ENCODE measurements at regions not wholly inside any gene's neighbourhood (a gene's known extent, or its start where the extent isn't known, plus 50 kb on each side); places are given as distances from the start of the nearest gene placed in this dataset.

DNA sequence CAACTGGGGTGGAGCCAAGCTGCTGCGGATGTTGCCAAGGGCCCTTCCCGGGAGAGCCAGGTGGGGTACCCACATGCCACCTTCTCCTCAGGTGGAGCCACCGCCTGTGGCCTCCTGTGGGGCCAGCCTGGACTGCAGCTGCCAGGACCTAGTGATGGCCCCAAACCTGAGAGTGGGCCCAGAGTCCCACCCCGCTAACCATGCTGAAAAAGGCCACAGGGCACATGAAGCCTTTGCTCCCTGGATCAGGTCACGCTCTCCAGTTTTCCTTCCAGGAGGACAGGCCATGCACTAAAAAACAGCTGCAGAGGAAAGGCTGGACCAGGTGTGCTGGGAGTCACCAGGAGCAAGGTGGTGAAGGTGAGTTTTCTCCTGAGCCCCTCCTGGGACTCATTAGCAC is 73.9 kb upstream of the SLC22A16 start:
- WGBS, 2 donors (ENCODE audit: low coverage in 1 of 2) = 95% methylated on average over 5 of the region's 5 CpGs; no CpG with 5 or more reads in 1 of the 2 donors

DNA sequence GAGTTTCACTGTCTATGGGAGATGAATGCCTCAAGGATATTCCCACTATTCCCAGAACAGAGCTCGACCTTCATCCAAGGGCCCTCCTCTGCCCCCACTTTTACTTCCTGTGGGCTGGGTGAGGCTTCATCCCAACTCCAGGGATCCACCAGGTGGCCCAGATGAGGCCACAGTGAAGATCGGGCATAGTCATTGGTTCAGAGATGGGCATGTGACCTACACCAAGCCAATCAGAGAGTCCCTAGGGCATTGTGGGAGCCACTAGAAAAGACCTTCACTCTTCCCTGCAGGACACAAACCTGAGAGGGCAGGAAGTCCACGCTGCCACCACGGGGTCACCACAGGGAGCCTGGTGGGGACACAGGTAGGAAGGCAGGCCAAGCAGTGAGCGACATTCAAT is 72.9 kb upstream of the SLC22A16 start:
- no peaks in the 10 kb centered on the region for H3K27me3 ChIP-seq
- H3K27ac ChIP-seq = no peak overlapping the region
- no peaks in the 10 kb centered on the region for H3K36me3 ChIP-seq
- no peak for TF ChIP-seq POLR2A (IDR thresholded peaks at IDR 0.05)
- no peak for TF ChIP-seq EP300 (IDR thresholded peaks at IDR 0.05; ENCODE audit: low read depth)
- no peak for TF ChIP-seq POLR2AphosphoS5 (IDR thresholded peaks at IDR 0.05)
- TF ChIP-seq, protein P1, sequence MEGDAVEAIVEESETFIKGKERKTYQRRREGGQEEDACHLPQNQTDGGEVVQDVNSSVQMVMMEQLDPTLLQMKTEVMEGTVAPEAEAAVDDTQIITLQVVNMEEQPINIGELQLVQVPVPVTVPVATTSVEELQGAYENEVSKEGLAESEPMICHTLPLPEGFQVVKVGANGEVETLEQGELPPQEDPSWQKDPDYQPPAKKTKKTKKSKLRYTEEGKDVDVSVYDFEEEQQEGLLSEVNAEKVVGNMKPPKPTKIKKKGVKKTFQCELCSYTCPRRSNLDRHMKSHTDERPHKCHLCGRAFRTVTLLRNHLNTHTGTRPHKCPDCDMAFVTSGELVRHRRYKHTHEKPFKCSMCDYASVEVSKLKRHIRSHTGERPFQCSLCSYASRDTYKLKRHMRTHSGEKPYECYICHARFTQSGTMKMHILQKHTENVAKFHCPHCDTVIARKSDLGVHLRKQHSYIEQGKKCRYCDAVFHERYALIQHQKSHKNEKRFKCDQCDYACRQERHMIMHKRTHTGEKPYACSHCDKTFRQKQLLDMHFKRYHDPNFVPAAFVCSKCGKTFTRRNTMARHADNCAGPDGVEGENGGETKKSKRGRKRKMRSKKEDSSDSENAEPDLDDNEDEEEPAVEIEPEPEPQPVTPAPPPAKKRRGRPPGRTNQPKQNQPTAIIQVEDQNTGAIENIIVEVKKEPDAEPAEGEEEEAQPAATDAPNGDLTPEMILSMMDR (IDR thresholded peaks at IDR 0.05) = no peak
- in situ Hi-C loops (cut with MboI; ENCODE audit: low pct_ligation_motif_present in 1 of 4, low pct_unique_long_range_greater_than_20kb in 1 of 4, low sequenced_read_pairs in 3 of 4) = loop anchor here in 1 of 4 donors (25.0 kb wide), 2 partner anchors 388 to 663 kb away; no protein-coding TSS in a partner anchor
- H3K9me3 ChIP-seq = peaks cover 0 to 5% of the 10 kb centered on the region in 2 donors
- H3K4me3 ChIP-seq = no peak overlapping the region
- intact Hi-C loops (cut with DNase I; ENCODE audit: low total_unique reads) = no loop called here
- WGBS, 2 donors (ENCODE audit: low coverage in 1 of 2) = 86% methylated on average over 5 of the region's 5 CpGs; no CpG with 5 or more reads in 1 of the 2 donors
- no peaks in the 10 kb centered on the region for H3K4me1 ChIP-seq
- DNase-seq = no peak

More for the DNA sequence above, 73.9 kb upstream of the SLC22A16 start:
- Histone ChIP-seq H3K27ac (no peak overlapping the region), H3K27me3 (no peaks in the 10 kb centered on the region), H3K4me1 (no peaks in the 10 kb centered on the region), H3K36me3 (no peaks in the 10 kb centered on the region), H3K4me3 (no peak overlapping the region), H3K9me3 (peaks cover 0 to 5% of the 10 kb centered on the region in 2 donors)
- no peak for DNase-seq
- intact Hi-C loops (cut with DNase I; ENCODE audit: low total_unique reads) (no loop called here), in situ Hi-C loops (cut with MboI; ENCODE audit: low pct_ligation_motif_present in 1 of 4, low pct_unique_long_range_greater_than_20kb in 1 of 4, low sequenced_read_pairs in 3 of 4) (no loop called here)
- TF ChIP-seq, protein P1 (IDR thresholded peaks at IDR 0.05) = no peak
- TF ChIP-seq POLR2AphosphoS5 (IDR thresholded peaks at IDR 0.05) (no peak), POLR2A (IDR thresholded peaks at IDR 0.05) (no peak), EP300 (IDR thresholded peaks at IDR 0.05; ENCODE audit: low read depth) (no peak)

DNA sequence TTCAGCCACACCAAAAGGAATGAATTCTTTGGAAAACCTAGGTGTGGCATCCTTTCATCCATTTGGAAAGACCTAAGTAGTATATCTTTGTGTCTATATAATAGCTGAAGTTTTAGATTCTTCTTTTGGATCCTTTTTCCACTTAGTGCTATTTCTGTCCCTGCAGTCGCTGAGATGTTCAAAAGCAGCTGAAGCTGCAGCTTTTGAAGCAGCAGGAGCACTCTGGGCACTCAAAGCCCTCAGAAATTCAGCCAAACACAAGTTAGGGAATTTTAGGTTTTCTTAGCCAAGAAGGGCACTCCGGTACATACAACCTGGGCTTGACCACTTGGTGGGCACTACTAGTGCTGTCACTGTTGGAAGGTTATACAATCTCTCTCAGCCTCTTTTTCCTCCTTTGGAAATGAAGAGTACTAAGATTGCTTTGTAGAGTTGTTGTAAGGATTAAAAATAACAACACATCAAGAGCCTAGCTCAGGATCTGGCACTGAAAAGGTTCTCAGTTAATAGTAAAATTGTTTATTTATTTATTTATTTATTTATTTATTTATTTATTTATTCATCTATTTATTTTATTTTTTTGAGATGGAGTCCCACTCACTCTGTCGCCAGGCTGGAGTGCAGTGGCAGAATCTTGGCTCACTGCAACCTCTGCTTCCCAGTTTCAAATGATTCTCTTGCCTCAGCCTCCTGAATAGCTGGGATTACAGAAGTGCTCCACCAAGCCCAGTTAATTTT is 71.9 kb upstream of the SLC22A16 start:
- H3K36me3 ChIP-seq = no peaks in the 10 kb centered on the region
- H3K27ac ChIP-seq = no peak overlapping the region
- no peaks in the 10 kb centered on the region for H3K4me1 ChIP-seq
- TF ChIP-seq EP300 (IDR thresholded peaks at IDR 0.05; ENCODE audit: low read depth) = no peak
- TF ChIP-seq POLR2A (IDR thresholded peaks at IDR 0.05) = no peak
- TF ChIP-seq POLR2AphosphoS5 (IDR thresholded peaks at IDR 0.05) = no peak
- TF ChIP-seq, protein P1 (IDR thresholded peaks at IDR 0.05) = no peak
- no peak for DNase-seq
- H3K9me3 ChIP-seq = peaks cover 0 to 5% of the 10 kb centered on the region in 2 donors
- 85 to 100% methylated on average over 1 to 3 of the region's 3 CpGs for WGBS, 2 donors (ENCODE audit: low coverage in 1 of 2)
- H3K4me3 ChIP-seq = no peak overlapping the region
- intact Hi-C loops (cut with DNase I; ENCODE audit: low total_unique reads) (no loop called here), in situ Hi-C loops (cut with MboI; ENCODE audit: low pct_ligation_motif_present in 1 of 4, low pct_unique_long_range_greater_than_20kb in 1 of 4, low sequenced_read_pairs in 3 of 4) (loop anchor here in 1 of 4 donors (25.0 kb wide), 2 partner anchors 389 to 664 kb away; no protein-coding TSS in a partner anchor)
- H3K27me3 ChIP-seq = no peaks in the 10 kb centered on the region

DNA sequence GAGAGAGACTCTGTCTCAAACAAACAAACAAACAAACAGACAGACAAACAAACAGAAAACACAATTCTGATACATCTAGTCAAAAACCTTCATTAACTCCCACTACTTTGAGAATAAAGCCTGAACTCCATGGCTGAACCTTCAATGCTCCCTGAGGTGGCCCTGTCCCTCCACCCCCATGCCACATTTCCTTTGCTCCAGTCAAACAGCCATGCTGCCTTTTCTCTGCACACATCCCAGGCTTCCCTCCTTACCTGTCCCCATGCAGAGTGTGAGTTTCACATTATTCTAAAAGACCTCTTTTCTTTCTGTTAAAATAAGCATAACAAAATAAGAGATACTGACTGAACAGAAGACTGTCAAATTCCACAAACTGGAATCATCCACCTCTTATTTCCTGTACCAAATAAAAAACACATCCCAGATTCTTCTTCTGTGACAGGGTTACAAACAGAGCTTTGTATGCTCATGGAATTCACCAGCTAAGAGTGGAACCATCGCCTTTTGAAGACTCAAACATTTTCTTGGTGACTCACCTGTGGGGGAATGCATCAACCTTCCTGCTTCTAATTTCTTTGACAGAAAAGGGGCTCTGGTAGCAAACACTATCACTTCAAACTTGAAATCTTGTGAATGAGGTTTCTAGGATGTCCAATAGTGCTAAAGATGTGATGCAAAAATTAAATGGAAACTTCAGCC is 71.0 kb upstream of the SLC22A16 start:
- in situ Hi-C loops (cut with MboI; ENCODE audit: low pct_ligation_motif_present in 1 of 4, low pct_unique_long_range_greater_than_20kb in 1 of 4, low sequenced_read_pairs in 3 of 4) (loop anchor here in 1 of 4 donors (25.0 kb wide), 2 partner anchors 390 to 665 kb away; no protein-coding TSS in a partner anchor), intact Hi-C loops (cut with DNase I; ENCODE audit: low total_unique reads) (no loop called here)
- TF ChIP-seq EP300 (IDR thresholded peaks at IDR 0.05; ENCODE audit: low read depth) = no peak
- TF ChIP-seq POLR2A (IDR thresholded peaks at IDR 0.05) = no peak
- TF ChIP-seq, protein P1 (IDR thresholded peaks at IDR 0.05) = no peak
- TF ChIP-seq POLR2AphosphoS5 (IDR thresholded peaks at IDR 0.05) = no peak
- no peaks in the 10 kb centered on the region for H3K4me1 ChIP-seq
- H3K9me3 ChIP-seq = peaks cover 0 to 2% of the 10 kb centered on the region in 2 donors
- DNase-seq = no peak
- H3K36me3 ChIP-seq = no peaks in the 10 kb centered on the region
- H3K27me3 ChIP-seq = no peaks in the 10 kb centered on the region
- H3K4me3 ChIP-seq = no peak overlapping the region
- no peak overlapping the region for H3K27ac ChIP-seq
- WGBS, 2 donors (ENCODE audit: low coverage in 1 of 2) = 70 to 83% methylated on average over 1 of the region's 1 CpG

All from transverse colon (tissue), 4 donors.